HCT116 (cell line): ENCODE measurements at regions not wholly inside any gene's neighbourhood (a gene's known extent, or its start where the extent isn't known, plus 50 kb on each side); places are given as distances from the start of the nearest gene placed in this dataset.

Experiments
- ATAC-seq: fragments of 200-7000 bp; cut with Tn5 transposase; 2 replicates; pipeline ENCODE4 v1.9.1; 2020; ENCODE audit warnings: mild to moderate bottlenecking, moderate library complexity
- BruUV-seq: library from RNA; stranded (reverse); fragments of 400-500 nt; replicated peaks from 2 replicates; lab custom pipeline; 2021; lab: Mats Ljungman, UMichigan
- CTCF ChIA-PET: fragments of 300-600 bp; sonication (Branson Sonifier 250); formaldehyde crosslinking; loops from one replicate; lab custom pipeline; 2021; ENCODE audit warnings: antibody characterized with exemption; lab: Charles Lee
- POLR2A ChIA-PET: fragments of 300-600, 350-600 bp; sonication (Branson Sonifier 250); formaldehyde crosslinking; loops from one replicate; lab custom pipeline; 2021; ENCODE audit warnings: antibody characterized with exemption; lab: Charles Lee
- RAD21 ChIA-PET, 2 experiments: fragments of 300-600 bp; sonication (Branson Sonifier 250); formaldehyde crosslinking; loops; one replicate each; lab custom pipeline; 2023; ENCODE audit warnings: low total read pairs in 2 of 2; ENCODE audit not compliant: uncharacterized antibody in 2 of 2, unreplicated experiment in 2 of 2, low non-redundant PET in 1 of 2; lab: Charles Lee
- DNase-seq: peaks from one replicate; pipeline ENCODE4 v3.0.0-alpha.2; 2010; ENCODE audit warnings: low read depth, low spot score
- H2AFZ ChIP-seq: fragments of 200-600 bp; shearing (Covaris generic), sonication (generic); 2 replicates; pipeline ENCODE4 v1.6.1; 2017; ENCODE audit warnings: low read depth, mixed run types, mixed read lengths, antibody characterized with exemption, low read length; ENCODE audit not compliant: poor library complexity, severe bottlenecking
- H3K27ac ChIP-seq: 2 replicates; pipeline ENCODE4 v1.5.1; 2012; ENCODE audit warnings: low read depth, low read length
- H3K27me3 ChIP-seq: fragments of 200-600 bp; sonication (generic); 2 replicates; pipeline ENCODE4 v1.6.1; 2016; ENCODE audit warnings: mixed run types, low read length, mixed read lengths; ENCODE audit not compliant: insufficient read depth
- H3K36me3 ChIP-seq, 2 experiments: fragments of 200-500 bp in 1 of 2; fragments of 200-600 bp in 1 of 2; sonication (Bioruptor generic) in 1 of 2; sonication (generic) in 1 of 2; 2 replicates each; pipeline versions ENCODE4 v1.5.1 to v1.6.1; 2014 to 2016; ENCODE audit warnings: low read length in 2 of 2, inconsistent platforms in 1 of 2, mixed read lengths in 1 of 2, mixed run types in 1 of 2; ENCODE audit not compliant: insufficient read depth in 2 of 2, control insufficient read depth in 1 of 2
- H3K4me1 ChIP-seq, 2 experiments: fragments of 200-600 bp in 1 of 2; sonication (generic) in 1 of 2; 2 replicates each; pipeline versions ENCODE4 v1.5.1 to v1.6.1; 2012 to 2017; ENCODE audit warnings: low read length in 2 of 2, inconsistent platforms in 1 of 2, mild to moderate bottlenecking in 1 of 2, mixed read lengths in 1 of 2, mixed run types in 1 of 2, moderate library complexity in 1 of 2; ENCODE audit not compliant: insufficient read depth in 2 of 2, control insufficient read depth in 1 of 2
- H3K4me2 ChIP-seq: fragments of 200-600 bp; sonication (generic); 2 replicates; pipeline ENCODE4 v1.6.1; 2017; ENCODE audit warnings: mixed run types, low read length, mixed read lengths
- H3K4me3 ChIP-seq, 2 experiments: fragments of 200-600 bp in 1 of 2; sonication (generic) in 1 of 2; replicated peaks in 1 of 2; 2 replicates each; pipeline ENCODE4 v1.5.1; 2011 to 2016; ENCODE audit warnings: low read length in 2 of 2, control low read depth in 1 of 2, low read depth in 1 of 2, mild to moderate bottlenecking in 1 of 2, mixed read lengths in 1 of 2, mixed run types in 1 of 2
- H3K79me2 ChIP-seq: fragments of 200-600 bp; sonication (generic); 2 replicates; pipeline ENCODE4 v1.6.1; 2017; ENCODE audit warnings: mild to moderate bottlenecking, mixed run types, low read length, moderate library complexity, mixed read lengths; ENCODE audit not compliant: insufficient read depth
- H3K9ac ChIP-seq: fragments of 200-600 bp; sonication (generic); 2 replicates; pipeline ENCODE4 v1.6.1; 2016; ENCODE audit warnings: low read length, mixed read lengths
- H3K9me2 ChIP-seq: fragments of 200-600 bp; sonication (generic), shearing (Covaris generic); 2 replicates; pipeline ENCODE4 v1.6.1; 2017; ENCODE audit warnings: mixed run types, mild to moderate bottlenecking, moderate library complexity; ENCODE audit not compliant: insufficient read depth
- H3K9me3 ChIP-seq, 2 experiments: fragments of 200-500 bp in 1 of 2; fragments of 200-600 bp in 1 of 2; sonication (Bioruptor generic) in 1 of 2; sonication (generic) in 1 of 2; 2 replicates each; pipeline ENCODE4 v1.6.1; 2014 to 2017; ENCODE audit warnings: low read length in 2 of 2, mixed read lengths in 2 of 2, inconsistent platforms in 1 of 2, low read depth in 1 of 2, mild to moderate bottlenecking in 1 of 2, mixed run types in 1 of 2, moderate library complexity in 1 of 2; ENCODE audit not compliant: control insufficient read depth in 1 of 2, insufficient read depth in 1 of 2
- H4K20me1 ChIP-seq: fragments of 200-600 bp; sonication (generic), shearing (Covaris generic); 2 replicates; pipeline ENCODE4 v1.6.1; 2017; ENCODE audit warnings: mixed run types, mild to moderate bottlenecking, moderate library complexity; ENCODE audit not compliant: insufficient read depth
- ATF3 ChIP-seq: IDR thresholded peaks from 2 replicates; pipeline ENCODE4 v1.6.1; 2012
- CEBPB ChIP-seq: IDR thresholded peaks from 2 replicates; pipeline ENCODE4 v1.6.1; 2012; ENCODE audit warnings: low read depth
- ELF1 ChIP-seq: IDR thresholded peaks from 2 replicates; pipeline ENCODE4 v1.6.1; 2012; ENCODE audit warnings: low read depth, borderline replicate concordance
- EZH2 ChIP-seq: fragments of 200-600 bp; sonication (generic); IDR thresholded peaks from 2 replicates; pipeline ENCODE4 v1.6.1; 2017; ENCODE audit warnings: antibody characterized with exemption, mixed run types
- FOSL1 ChIP-seq: IDR thresholded peaks from 2 replicates; pipeline ENCODE4 v1.6.1; 2012; ENCODE audit warnings: low read depth
- SIN3A ChIP-seq: IDR thresholded peaks from 2 replicates; pipeline ENCODE4 v1.6.1; 2012; ENCODE audit warnings: low read depth
- SP1 ChIP-seq: IDR thresholded peaks from 2 replicates; pipeline ENCODE4 v1.6.1; 2012; ENCODE audit warnings: low read depth
- SRF ChIP-seq: IDR thresholded peaks from 2 replicates; pipeline ENCODE4 v1.6.1; 2012; ENCODE audit warnings: low read depth
- TCF7L2 ChIP-seq: IDR thresholded peaks from 2 replicates; pipeline ENCODE4 v1.7.0; 2011; ENCODE audit warnings: borderline replicate concordance, inconsistent platforms; ENCODE audit not compliant: insufficient read depth, insufficient read length; ENCODE audit errors: extremely low read depth
- YY1 ChIP-seq: IDR thresholded peaks from 2 replicates; pipeline ENCODE4 v1.6.1; 2011; ENCODE audit warnings: low read length, low read depth, moderate library complexity, mild to moderate bottlenecking; ENCODE audit not compliant: insufficient replicate concordance; ENCODE audit errors: extremely low read depth
- ZBTB33 ChIP-seq: IDR thresholded peaks from 2 replicates; pipeline ENCODE4 v1.6.1; 2011; ENCODE audit warnings: mild to moderate bottlenecking, low read length, moderate library complexity; ENCODE audit not compliant: insufficient replicate concordance; ENCODE audit errors: extremely low read depth
- ZFX ChIP-seq: fragments of 450-650 bp; IDR thresholded peaks from 2 replicates; pipeline ENCODE4 v1.6.1; 2017
- ZNF274 ChIP-seq: fragments of 200-500 bp; sonication (Bioruptor generic); IDR thresholded peaks from 2 replicates; pipeline ENCODE4 v1.6.1; 2014; ENCODE audit warnings: mild to moderate bottlenecking, low read depth, low read length, inconsistent platforms
- intact Hi-C: fragments of 100-400 bp; cut with micrococcal nuclease; formaldehyde crosslinking; loops from 2 replicates; pipeline ENCODE4 v1.10.0; 2022

GRCh38 chr5:15383021-15383420 lies 117.0 kb upstream of the FBXL7 start:
- no peak for DNase-seq
- TF ChIP-seq ZFX (no peak), ZBTB33 (no peak)
- TF ChIP-seq, all 23 proteins: peak for 0
- intact Hi-C loops = no loop called here

GRCh38 chr5:15377573-15378340 lies 122.2 kb upstream of the FBXL7 start:
- H3K36me3 ChIP-seq = no peaks in the 10 kb centered on the region
- ChIA-PET POLR2A (no interaction called here), CTCF (no interaction called here), RAD21 (no interaction called here)
- ATAC-seq (no peak), DNase-seq (no peak)
- no peaks in the 10 kb centered on the region for H3K4me1 ChIP-seq
- no TSS peak for BruUV-seq
- H3K9me2 ChIP-seq = no peaks in the 10 kb centered on the region
- no peak overlapping the region for H3K4me3 ChIP-seq
- no peak overlapping the region for H3K27ac ChIP-seq
- no peaks in the 10 kb centered on the region for H3K27me3 ChIP-seq
- intact Hi-C loops = no loop called here
- H2AFZ ChIP-seq = no peak overlapping the region
- TF ChIP-seq ATF3 (no peak), SP1 (no peak), SRF (no peak), FOSL1 (no peak), ELF1 (no peak), SIN3A (no peak), EZH2 (no peak), ZBTB33 (no peak), ZNF274 (no peak), YY1 (no peak), TCF7L2 (no peak), ZFX (no peak), CEBPB (no peak)
- no peaks in the 10 kb centered on the region for H4K20me1 ChIP-seq
- no peak overlapping the region for H3K9ac ChIP-seq
- H3K4me2 ChIP-seq = no peak overlapping the region
- H3K79me2 ChIP-seq = no peaks in the 10 kb centered on the region
- H3K9me3 ChIP-seq = peaks cover 8 to 17% of the 10 kb centered on the region in 2 experiments; a peak in 2 of 4 replicates

More at GRCh38 chr5:15383021-15383420, 117.0 kb upstream of the FBXL7 start:
- H3K9me3 ChIP-seq = peaks cover 0 to 10% of the 10 kb centered on the region in 2 experiments; a peak in 2 of 4 replicates
- no peak for ATAC-seq
- H3K36me3 ChIP-seq = no peaks in the 10 kb centered on the region
- no peak overlapping the region for H2AFZ ChIP-seq
- H3K4me1 ChIP-seq = no peaks in the 10 kb centered on the region
- POLR2A ChIA-PET = no interaction called here
- H3K9ac ChIP-seq = no peak overlapping the region
- no peaks in the 10 kb centered on the region for H3K9me2 ChIP-seq
- H3K27ac ChIP-seq = no peak overlapping the region
- RAD21 ChIA-PET = no interaction called here
- CTCF ChIA-PET = no interaction called here
- no peaks in the 10 kb centered on the region for H3K27me3 ChIP-seq
- no peak overlapping the region for H3K4me2 ChIP-seq
- no peaks in the 10 kb centered on the region for H4K20me1 ChIP-seq
- no peak overlapping the region for H3K4me3 ChIP-seq
- no TSS peak for BruUV-seq
- no peaks in the 10 kb centered on the region for H3K79me2 ChIP-seq
